HEK293 (cell line): ENCODE measurements at regions not wholly inside any gene's neighbourhood (a gene's known extent, or its start where the extent isn't known, plus 50 kb on each side); places are given as distances from the start of the nearest gene placed in this dataset.

Experiments
- CTCF ChIA-PET: fragments of 350-600 bp; formaldehyde crosslinking; extraction: SDS; loops from one replicate; lab custom pipeline; 2021; ENCODE audit warnings: antibody characterized with exemption; lab: Yijun Ruan, JAX
- POLR2A ChIA-PET: fragments of 300-600 bp; formaldehyde crosslinking; extraction: SDS; loops from one replicate; lab custom pipeline; 2020; ENCODE audit warnings: antibody characterized with exemption, inconsistent platforms; lab: Yijun Ruan, JAX
- H3K27ac ChIP-seq: fragments of 200-500 bp; sonication (Bioruptor generic); 2 replicates; pipeline ENCODE4 v1.5.1; 2014; ENCODE audit warnings: low read depth, low read length, control low read depth, inconsistent platforms; ENCODE audit errors: extremely low read depth
- H3K36me3 ChIP-seq, 2 experiments: fragments of 200-500 bp in 1 of 2; sonication (Bioruptor generic) in 1 of 2; 1 replicate in 1 of 2; 2 replicates in 1 of 2; pipeline ENCODE4 v1.5.1; 2014 to 2017; ENCODE audit warnings: inconsistent platforms in 2 of 2, low read length in 2 of 2; ENCODE audit not compliant: control insufficient read depth in 2 of 2, insufficient read depth in 1 of 2
- H3K4me1 ChIP-seq: fragments of 200-500 bp; sonication (Bioruptor generic); 2 replicates; pipeline ENCODE4 v1.5.1; 2014; ENCODE audit warnings: mild to moderate bottlenecking, low read length, inconsistent platforms; ENCODE audit not compliant: control insufficient read depth, insufficient read depth
- H3K4me3 ChIP-seq: 2 replicates; pipeline ENCODE4 v1.5.1; 2011; ENCODE audit warnings: low read depth, mild to moderate bottlenecking, control low read depth, low read length, moderate library complexity
- H3K9me3 ChIP-seq: fragments of 200-500 bp; sonication (Bioruptor generic); 2 replicates; pipeline ENCODE4 v1.5.1; 2014; ENCODE audit warnings: low read depth, low read length, inconsistent platforms; ENCODE audit not compliant: control insufficient read depth, insufficient read depth
- GLI2 ChIP-seq: fragments of 450-650 bp; formaldehyde crosslinking; IDR thresholded peaks from 2 replicates; pipeline ENCODE4; 2017; ENCODE audit warnings: missing biosample characterization, missing genetic modification characterization, low read depth, borderline replicate concordance
- KLF1 ChIP-seq: fragments of 450-650 bp; formaldehyde crosslinking; IDR thresholded peaks from 2 replicates; pipeline ENCODE4 v1.5.1; 2016; ENCODE audit warnings: missing biosample characterization, missing genetic modification characterization
- MEIS1 ChIP-seq: sonication (generic); formaldehyde crosslinking; IDR thresholded peaks from 2 replicates; pipeline ENCODE4 v1.8.1; 2022; ENCODE audit warnings: missing genetic modification reagents, mild to moderate bottlenecking, borderline replicate concordance
- SALL2 ChIP-seq: fragments of 450-650 bp; formaldehyde crosslinking; IDR thresholded peaks from 2 replicates; pipeline ENCODE4 v1.5.0; 2017; ENCODE audit warnings: missing biosample characterization, mild to moderate bottlenecking, missing genetic modification characterization, borderline replicate concordance
- ZBTB20 ChIP-seq: fragments of 450-650 bp; formaldehyde crosslinking; IDR thresholded peaks from 2 replicates; pipeline ENCODE4 v1.5.1; 2016; ENCODE audit warnings: missing biosample characterization, missing genetic modification characterization
- ZBTB44 ChIP-seq: fragments of 450-650 bp; IDR thresholded peaks from 2 replicates; pipeline ENCODE4 v1.5.1; 2018; ENCODE audit warnings: missing biosample characterization, mild to moderate bottlenecking, missing genetic modification characterization
- ZBTB48 ChIP-seq: fragments of 450-650 bp; formaldehyde crosslinking; IDR thresholded peaks from 2 replicates; pipeline ENCODE4 v1.5.1; 2016; ENCODE audit warnings: missing biosample characterization, missing genetic modification characterization
- ZBTB8A ChIP-seq: fragments of 450-650 bp; formaldehyde crosslinking; IDR thresholded peaks from 2 replicates; pipeline ENCODE4 v1.5.1; 2016; ENCODE audit warnings: missing biosample characterization, missing genetic modification characterization
- ZNF133 ChIP-seq: fragments of 450-650 bp; formaldehyde crosslinking; IDR thresholded peaks from 2 replicates; pipeline ENCODE4 v1.5.1; 2016; ENCODE audit warnings: missing biosample characterization, missing genetic modification characterization
- ZNF174 ChIP-seq: fragments of 450-650 bp; formaldehyde crosslinking; IDR thresholded peaks from 2 replicates; pipeline ENCODE4 v1.5.0; 2017; ENCODE audit warnings: missing biosample characterization, mild to moderate bottlenecking, missing genetic modification characterization
- ZNF19 ChIP-seq: fragments of 450-650 bp; formaldehyde crosslinking; IDR thresholded peaks from 2 replicates; pipeline ENCODE4; 2016; ENCODE audit warnings: missing biosample characterization, missing genetic modification characterization, low read depth
- ZNF214 ChIP-seq: fragments of 450-650 bp; formaldehyde crosslinking; IDR thresholded peaks from 2 replicates; pipeline ENCODE4 v1.5.1; 2017; ENCODE audit warnings: missing biosample characterization, mild to moderate bottlenecking, missing genetic modification characterization, borderline replicate concordance
- ZNF23 ChIP-seq: fragments of 450-650 bp; formaldehyde crosslinking; IDR thresholded peaks from 2 replicates; pipeline ENCODE4 v1.5.1; 2016; ENCODE audit warnings: missing biosample characterization, missing genetic modification characterization, borderline replicate concordance
- ZNF26 ChIP-seq: fragments of 450-650 bp; formaldehyde crosslinking; IDR thresholded peaks from 2 replicates; pipeline ENCODE4 v1.5.1; 2016; ENCODE audit warnings: missing biosample characterization, missing genetic modification characterization
- ZNF266 ChIP-seq: fragments of 450-650 bp; formaldehyde crosslinking; IDR thresholded peaks from 2 replicates; pipeline ENCODE4 v1.5.1; 2016; ENCODE audit warnings: missing biosample characterization, missing genetic modification characterization, low read depth
- ZNF350 ChIP-seq: fragments of 450-650 bp; formaldehyde crosslinking; IDR thresholded peaks from 2 replicates; pipeline ENCODE4 v1.5.0; 2017; ENCODE audit warnings: missing biosample characterization, mild to moderate bottlenecking, missing genetic modification characterization
- ZNF366 ChIP-seq: fragments of 450-650 bp; formaldehyde crosslinking; conservative IDR thresholded peaks from 2 replicates; pipeline ENCODE4 v1.5.1; 2016; ENCODE audit warnings: missing biosample characterization, missing genetic modification characterization
- ZNF416 ChIP-seq: fragments of 450-650 bp; formaldehyde crosslinking; IDR thresholded peaks from 2 replicates; pipeline ENCODE4 v1.5.1; 2016; ENCODE audit warnings: missing biosample characterization, missing genetic modification characterization
- ZNF514 ChIP-seq: fragments of 450-650 bp; formaldehyde crosslinking; IDR thresholded peaks from 2 replicates; pipeline ENCODE4 v1.5.1; 2016; ENCODE audit warnings: missing biosample characterization, missing genetic modification characterization
- ZNF521 ChIP-seq: fragments of 450-650 bp; formaldehyde crosslinking; IDR thresholded peaks from 2 replicates; pipeline ENCODE4 v1.5.1; 2017; ENCODE audit warnings: missing biosample characterization, mild to moderate bottlenecking, missing genetic modification characterization
- ZNF571 ChIP-seq: fragments of 450-650 bp; formaldehyde crosslinking; IDR thresholded peaks from 2 replicates; pipeline ENCODE4 v1.5.0; 2017; ENCODE audit warnings: missing biosample characterization, missing genetic modification characterization
- ZNF600 ChIP-seq: fragments of 450-650 bp; formaldehyde crosslinking; IDR thresholded peaks from 2 replicates; pipeline ENCODE4 v1.5.1; 2016; ENCODE audit warnings: missing biosample characterization, missing genetic modification characterization
- ZNF623 ChIP-seq: fragments of 450-650 bp; formaldehyde crosslinking; IDR thresholded peaks from 2 replicates; pipeline ENCODE4 v1.5.1; 2016; ENCODE audit warnings: missing biosample characterization, missing genetic modification characterization
- ZNF639 ChIP-seq: fragments of 450-650 bp; formaldehyde crosslinking; IDR thresholded peaks from 2 replicates; pipeline ENCODE4 v1.5.1; 2016; ENCODE audit warnings: missing biosample characterization, missing genetic modification characterization
- ZNF777 ChIP-seq: fragments of 450-650 bp; formaldehyde crosslinking; IDR thresholded peaks from 2 replicates; pipeline ENCODE4 v1.5.1; 2017; ENCODE audit warnings: missing biosample characterization, missing genetic modification characterization, borderline replicate concordance

DNA sequence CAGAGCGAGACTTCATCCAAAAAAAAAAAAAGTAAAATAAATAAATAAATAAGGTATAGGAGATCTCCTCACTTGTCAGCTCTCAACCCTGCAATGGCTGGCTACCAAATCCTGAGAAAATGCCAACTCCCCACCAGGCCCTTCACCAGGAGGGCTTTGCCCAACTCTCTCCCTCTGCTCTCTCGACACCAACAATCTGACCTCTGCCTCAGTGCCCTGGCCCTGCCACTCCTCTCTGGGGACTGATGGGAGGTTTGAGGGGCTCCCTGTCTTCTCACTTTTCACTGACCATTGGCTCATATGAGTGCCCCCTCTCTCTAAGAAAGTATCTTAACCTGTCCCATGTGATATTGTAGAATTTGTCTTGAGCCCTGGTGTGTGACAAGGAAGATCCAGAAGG, 52.6 kb upstream of the SH3PXD2B start (continued):
- TF ChIP-seq ZBTB48 (tag by site-specific recombination), result no peak
- TF ChIP-seq ZNF416 (tag by site-specific recombination), result no peak
- no peak for TF ChIP-seq ZNF133 (tag by site-specific recombination)
- TF ChIP-seq ZNF366, result no peak
- no peak for TF ChIP-seq ZNF777 (tag by site-specific recombination)
- TF ChIP-seq ZNF600 (tag by site-specific recombination), result no peak
- no peak for TF ChIP-seq ZNF521 (tag by site-specific recombination)
- TF ChIP-seq ZBTB44, result no peak
- no peak for TF ChIP-seq ZNF19 (tag by site-specific recombination)
- no peak for TF ChIP-seq ZBTB20 (tag by site-specific recombination)
- no peak for TF ChIP-seq ZNF214 (tag by site-specific recombination)
- TF ChIP-seq ZNF174 (tag by site-specific recombination), result no peak
- TF ChIP-seq GLI2 (tag by site-specific recombination), result no peak

GRCh38 chr5:172506251-172506650, 51.9 kb upstream of the SH3PXD2B start:
- Histone ChIP-seq H3K4me1 (no peaks in the 10 kb centered on the region), H3K36me3 (no peaks in the 10 kb centered on the region), H3K9me3 (no peaks in the 10 kb centered on the region; the same call in 1 of the 2 replicates), H3K27ac (no peak overlapping the region), H3K4me3 (no peak overlapping the region)
- TF ChIP-seq ZNF214 (tag by site-specific recombination) (no peak), ZNF350 (tag by site-specific recombination) (no peak), ZBTB8A (tag by site-specific recombination) (no peak)
- ChIA-PET CTCF (interaction anchor here (0.7 kb wide), 1 partner anchor 223 kb away, joined by 4 read pairs; no protein-coding TSS in a partner anchor), POLR2A (no interaction called here)

GRCh38 chr5:172505845-172506244, 51.5 kb upstream of the SH3PXD2B start:
- CTCF ChIA-PET, result interaction anchor here (0.7 kb wide), 1 partner anchor 224 kb away, joined by 4 read pairs; no protein-coding TSS in a partner anchor
- Histone ChIP-seq H3K4me1 (no peaks in the 10 kb centered on the region), H3K9me3 (no peaks in the 10 kb centered on the region), H3K27ac (no peak overlapping the region), H3K4me3 (no peak overlapping the region), H3K36me3 (no peaks in the 10 kb centered on the region)
- TF ChIP-seq ZNF623 (tag by site-specific recombination), result no peak
- no peak for TF ChIP-seq ZNF514 (tag by site-specific recombination)
- no peak for TF ChIP-seq ZNF639 (tag by site-specific recombination)
- POLR2A ChIA-PET, result no interaction called here

DNA sequence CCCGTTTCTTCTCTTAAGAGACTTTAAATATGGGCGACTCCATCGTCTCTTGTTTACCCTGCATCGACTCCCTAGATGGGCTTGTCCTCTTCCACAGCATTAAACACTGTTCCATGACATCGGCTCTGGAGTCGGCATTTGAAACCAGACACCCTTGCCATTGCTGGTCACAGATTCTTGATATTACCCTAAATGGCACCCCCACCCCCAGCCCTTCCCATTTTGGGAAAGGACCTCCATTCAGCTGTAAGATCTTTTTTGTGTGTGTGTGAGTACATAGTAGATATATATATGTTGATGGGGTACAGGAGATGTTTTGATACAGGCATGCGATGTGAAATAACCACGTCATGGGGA, 51.1 kb upstream of the SH3PXD2B start:
- H3K4me1 ChIP-seq, result no peaks in the 10 kb centered on the region
- ChIA-PET CTCF (no interaction called here), POLR2A (no interaction called here)
- H3K27ac ChIP-seq, result no peak overlapping the region
- no peaks in the 10 kb centered on the region for H3K36me3 ChIP-seq
- no peaks in the 10 kb centered on the region for H3K9me3 ChIP-seq
- H3K4me3 ChIP-seq, result no peak overlapping the region
- no peak for TF ChIP-seq MEIS1 (CRISPR knock-in tag)
- no peak for TF ChIP-seq KLF1
- no peak for TF ChIP-seq ZNF26 (tag by site-specific recombination)
- TF ChIP-seq ZNF23 (tag by site-specific recombination), result no peak
- no peak for TF ChIP-seq ZNF571 (tag by site-specific recombination)
- TF ChIP-seq ZNF19 (tag by site-specific recombination), result no peak
- TF ChIP-seq SALL2, result no peak
- TF ChIP-seq ZNF266 (tag by site-specific recombination), result no peak
